HG02759 (cell line): ENCODE measurements at regions not wholly inside any gene's neighbourhood (a gene's known extent, or its start where the extent isn't known, plus 50 kb on each side); places are given as distances from the start of the nearest gene placed in this dataset.

Experiments used
- ATAC-seq: cut with Tn5 transposase; IDR thresholded peaks from one replicate; pipeline ENCODE4 v1.9.1; 2021; ENCODE audit warnings: mild to moderate bottlenecking, moderate library complexity; ENCODE audit not compliant: unreplicated experiment

- no peak for ATAC-seq
Measured at GRCh38 chr16:50964491-50964890, 186.6 kb downstream of the SALL1 start.

- no peak for ATAC-seq
Measured at GRCh38 chr16:50961952-50962351, 189.1 kb downstream of the SALL1 start.

GRCh38 chr16:50960517-50961202 is 190.4 kb downstream of the SALL1 start:
- ATAC-seq, result no peak

GRCh38 chr16:50957056-50957455 is 194.0 kb downstream of the SALL1 start:
- ATAC-seq, result no peak

- ATAC-seq, result no peak
Measured at GRCh38 chr16:50956637-50957036, 194.4 kb downstream of the SALL1 start.

GRCh38 chr16:50955311-50955710 is 195.8 kb downstream of the SALL1 start:
- no peak for ATAC-seq

- no peak for ATAC-seq
Measured at GRCh38 chr16:50954469-50954868, 196.6 kb downstream of the SALL1 start.

- ATAC-seq, result no peak
Measured at GRCh38 chr16:50953290-50953689, 197.8 kb downstream of the SALL1 start.

GRCh38 chr16:50950955-50951354 is 200.1 kb downstream of the SALL1 start:
- no peak for ATAC-seq

- no peak for ATAC-seq
Measured at GRCh38 chr16:50948268-50948930, 202.7 kb downstream of the SALL1 start.

- ATAC-seq, result no peak
Measured at GRCh38 chr16:50947826-50948225, 203.2 kb downstream of the SALL1 start.

GRCh38 chr16:50946606-50947005 is 204.5 kb downstream of the SALL1 start:
- no peak for ATAC-seq

GRCh38 chr16:50946098-50946497 is 204.2 kb downstream of the CYLD start:
- no peak for ATAC-seq

- no peak for ATAC-seq
Measured at GRCh38 chr16:50945171-50945570, 203.3 kb downstream of the CYLD start.

GRCh38 chr16:50944436-50944835 is 202.6 kb downstream of the CYLD start:
- ATAC-seq, result no peak

- ATAC-seq, result no peak
Measured at GRCh38 chr16:50944033-50944432, 202.1 kb downstream of the CYLD start.

- no peak for ATAC-seq
Measured at GRCh38 chr16:50942143-50942542, 200.3 kb downstream of the CYLD start.

GRCh38 chr16:50941681-50942080 is 199.8 kb downstream of the CYLD start:
- no peak for ATAC-seq

GRCh38 chr16:50940275-50940854 is 198.5 kb downstream of the CYLD start:
- no peak for ATAC-seq

GRCh38 chr16:50939356-50939755 is 197.5 kb downstream of the CYLD start:
- ATAC-seq, result no peak

- ATAC-seq, result no peak
Measured at GRCh38 chr16:50938932-50939331, 197.0 kb downstream of the CYLD start.

GRCh38 chr16:50933262-50933661 is 191.4 kb downstream of the CYLD start:
- no peak for ATAC-seq
